ENCODE measurements at regions not wholly inside any gene's neighbourhood (a gene's known extent, or its start where the extent isn't known, plus 50 kb on each side); places are given as distances from the start of the nearest gene placed in this dataset.

GRCh38 chr9:115360122-115360521, 242.2 kb upstream of the TNC start:
- ChIA-PET POLR2A (no interaction called here), CTCF (no interaction called here)
- H3K9me3 ChIP-seq (ENCODE audit: control insufficient read depth, insufficient read depth, low read depth, low read length) = no peaks in the 10 kb centered on the region
- ATAC-seq = no peak
- no TSS peak for BruUV-seq (replicated peaks)
- in situ Hi-C loops (cut with HindIII; ENCODE audit: low pct_unique_long_range_greater_than_20kb, low sequenced_read_pairs) = no loop called here
- no peak overlapping the region for H3K27ac ChIP-seq (ENCODE audit: low read length)
- H3K36me3 ChIP-seq (ENCODE audit: control insufficient read depth, insufficient read depth, low read length) = no peaks in the 10 kb centered on the region
- no peaks in the 10 kb centered on the region for H3K4me1 ChIP-seq (ENCODE audit: control insufficient read depth, insufficient read depth, low read length)
- H3K4me3 ChIP-seq (ENCODE audit: low read depth in 2 of 2, low read length in 2 of 2) = no peak overlapping the region
- no peaks in the 10 kb centered on the region for H3K27me3 ChIP-seq (ENCODE audit: control insufficient read depth, insufficient read depth, low read length)
- intact Hi-C loops (cut with micrococcal nuclease; ENCODE audit: unreplicated experiment) = no loop called here
- no peak for DNase-seq (ENCODE audit: low read depth, low spot score)
- TF ChIP-seq CTCF (IDR thresholded peaks at IDR 0.05) (no peak), POLR2AphosphoS5 (IDR thresholded peaks at IDR 0.05; ENCODE audit: low read depth, low read length) (no peak), REST (IDR thresholded peaks at IDR 0.05; ENCODE audit: insufficient read depth in 1 of 2, low read depth in 2 of 2, low read length in 1 of 2) (no peak)

GRCh38 chr9:115362101-115362500, 244.1 kb upstream of the TNC start:
- no TSS peak for BruUV-seq (replicated peaks)
- in situ Hi-C loops (cut with HindIII; ENCODE audit: low pct_unique_long_range_greater_than_20kb, low sequenced_read_pairs) = no loop called here
- no peaks in the 10 kb centered on the region for H3K27me3 ChIP-seq (ENCODE audit: control insufficient read depth, insufficient read depth, low read length)
- no peaks in the 10 kb centered on the region for H3K9me3 ChIP-seq (ENCODE audit: control insufficient read depth, insufficient read depth, low read depth, low read length)
- ATAC-seq (no peak), DNase-seq (ENCODE audit: low read depth, low spot score) (no peak)
- no peak overlapping the region for H3K27ac ChIP-seq (ENCODE audit: low read length)
- no peak for TF ChIP-seq SIN3A (IDR thresholded peaks at IDR 0.05; ENCODE audit: borderline replicate concordance, insufficient read depth, low read depth, low read length)
- TF ChIP-seq REST (IDR thresholded peaks at IDR 0.05; ENCODE audit: insufficient read depth in 1 of 2, low read depth in 2 of 2, low read length in 1 of 2) = no peak
- TF ChIP-seq CTCF (IDR thresholded peaks at IDR 0.05) = no peak
- TF ChIP-seq TCF7L2 (IDR thresholded peaks at IDR 0.05; ENCODE audit: low read depth, low read length) = no peak
- TF ChIP-seq POLR2AphosphoS5 (IDR thresholded peaks at IDR 0.05; ENCODE audit: low read depth, low read length) = no peak
- ChIA-PET POLR2A (no interaction called here), CTCF (no interaction called here)
- H3K4me3 ChIP-seq (ENCODE audit: low read depth in 2 of 2, low read length in 2 of 2) = no peak overlapping the region
- intact Hi-C loops (cut with micrococcal nuclease; ENCODE audit: unreplicated experiment) = no loop called here
- H3K4me1 ChIP-seq (ENCODE audit: control insufficient read depth, insufficient read depth, low read length) = no peaks in the 10 kb centered on the region
- H3K36me3 ChIP-seq (ENCODE audit: control insufficient read depth, insufficient read depth, low read length) = no peaks in the 10 kb centered on the region
